HEK293 (cell line): ENCODE measurements at regions not wholly inside any gene's neighbourhood (a gene's known extent, or its start where the extent isn't known, plus 50 kb on each side); places are given as distances from the start of the nearest gene placed in this dataset.

Source experiments
- CTCF ChIP-seq: fragments of 450-650 bp; formaldehyde crosslinking; IDR thresholded peaks from 2 replicates; pipeline ENCODE4 v1.5.1; 2016; ENCODE audit warnings: missing biosample characterization, missing genetic modification characterization
- ELK4 ChIP-seq: IDR thresholded peaks from 2 replicates; pipeline ENCODE4 v1.6.1; 2011; ENCODE audit warnings: mild to moderate bottlenecking, low read depth, low read length, borderline replicate concordance
- HOXA7 ChIP-seq: sonication (generic); formaldehyde crosslinking; IDR thresholded peaks from 2 replicates; pipeline ENCODE4 v1.8.1; 2022; ENCODE audit warnings: missing genetic modification reagents, borderline replicate concordance
- OSR2 ChIP-seq: fragments of 450-650 bp; formaldehyde crosslinking; IDR thresholded peaks from 2 replicates; pipeline ENCODE4 v1.5.1; 2016; ENCODE audit warnings: missing biosample characterization, missing genetic modification characterization
- REST ChIP-seq: fragments of 450-650 bp; formaldehyde crosslinking; IDR thresholded peaks from 2 replicates; pipeline ENCODE4 v1.5.1; 2016; ENCODE audit warnings: missing biosample characterization, missing genetic modification characterization
- ZNF112 ChIP-seq: fragments of 450-650 bp; formaldehyde crosslinking; IDR thresholded peaks from 2 replicates; pipeline ENCODE4 v1.5.0; 2017; ENCODE audit warnings: missing biosample characterization, missing genetic modification characterization
- ZNF184 ChIP-seq: fragments of 450-650 bp; IDR thresholded peaks from 2 replicates; pipeline ENCODE4 v1.5.1; 2018; ENCODE audit warnings: missing biosample characterization, mild to moderate bottlenecking, missing genetic modification characterization
- ZNF19 ChIP-seq: fragments of 450-650 bp; formaldehyde crosslinking; IDR thresholded peaks from 2 replicates; pipeline ENCODE4; 2016; ENCODE audit warnings: missing biosample characterization, missing genetic modification characterization, low read depth
- ZNF211 ChIP-seq: fragments of 450-650 bp; formaldehyde crosslinking; IDR thresholded peaks from 2 replicates; pipeline ENCODE4 v1.5.1; 2016; ENCODE audit warnings: low read depth, missing biosample characterization, missing genetic modification characterization
- ZNF24 ChIP-seq: fragments of 450-650 bp; formaldehyde crosslinking; IDR thresholded peaks from 2 replicates; pipeline ENCODE4 v1.5.1; 2016; ENCODE audit warnings: missing biosample characterization, missing genetic modification characterization
- ZNF280C ChIP-seq: fragments of 450-650 bp; formaldehyde crosslinking; IDR thresholded peaks from 2 replicates; pipeline ENCODE4 v1.5.1; 2016; ENCODE audit warnings: missing biosample characterization, missing genetic modification characterization
- ZNF341 ChIP-seq: fragments of 450-650 bp; formaldehyde crosslinking; IDR thresholded peaks from 2 replicates; pipeline ENCODE4; 2016; ENCODE audit warnings: low read depth, missing biosample characterization, missing genetic modification characterization
- ZNF660 ChIP-seq: fragments of 450-650 bp; IDR thresholded peaks from 2 replicates; pipeline ENCODE4 v1.5.1; 2018; ENCODE audit warnings: missing biosample characterization, mild to moderate bottlenecking, missing genetic modification characterization
- ZNF692 ChIP-seq: fragments of 450-650 bp; formaldehyde crosslinking; IDR thresholded peaks from 2 replicates; pipeline ENCODE4 v1.5.1; 2016; ENCODE audit warnings: missing biosample characterization, missing genetic modification characterization

GRCh38 chr3:44104668-44105321 lies 136.9 kb upstream of the TOPAZ1 start:
- TF ChIP-seq CTCF (tag by site-specific recombination) (no peak), REST (tag by site-specific recombination) (no peak), HOXA7 (CRISPR knock-in tag) (no peak), ELK4 (no peak), OSR2 (tag by site-specific recombination) (no peak), ZNF19 (tag by site-specific recombination) (no peak), ZNF341 (tag by site-specific recombination) (no peak), ZNF660 (tag by site-specific recombination) (0 out of 2 replicates have a peak, but pooled peaks have one; percentile 45), ZNF280C (tag by site-specific recombination) (no peak), ZNF211 (tag by site-specific recombination) (no peak), ZNF24 (tag by site-specific recombination) (no peak), ZNF184 (tag by site-specific recombination) (no peak), ZNF692 (tag by site-specific recombination) (no peak), ZNF112 (tag by site-specific recombination) (no peak)
